HG02678 (cell line): ENCODE measurements at regions not wholly inside any gene's neighbourhood (a gene's known extent, or its start where the extent isn't known, plus 50 kb on each side); places are given as distances from the start of the nearest gene placed in this dataset.
"Not testable (repeated sequence)": the region's sequence is repeated elsewhere in the genome, so short reads cannot be mapped to it uniquely, and the experiment has no call there.

Experiments used
- ATAC-seq: cut with Tn5 transposase; IDR thresholded peaks from one replicate; pipeline ENCODE4 v1.9.1; 2021; ENCODE audit warnings: mild to moderate bottlenecking, moderate library complexity; ENCODE audit not compliant: unreplicated experiment

- ATAC-seq, result no peak
Measured at GRCh38 chr3:190192739-190193138, 72.0 kb upstream of the P3H2 start.

GRCh38 chr3:190192087-190192486 is 71.4 kb upstream of the P3H2 start:
- ATAC-seq, result no peak

GRCh38 chr3:190188197-190188596 is 67.5 kb upstream of the P3H2 start:
- ATAC-seq, result no peak

GRCh38 chr3:190183121-190183520 is 62.4 kb upstream of the P3H2 start:
- ATAC-seq, result no peak

- ATAC-seq, result no peak
Measured at GRCh38 chr3:190182418-190183043, 61.8 kb upstream of the P3H2 start.

GRCh38 chr3:190180268-190180667 is 59.6 kb upstream of the P3H2 start:
- no peak for ATAC-seq

- no peak for ATAC-seq
Measured at GRCh38 chr3:190178779-190179178, 58.1 kb upstream of the P3H2 start.

- not testable (repeated sequence) for ATAC-seq
Measured at GRCh38 chr3:190176933-190177525, 56.3 kb upstream of the P3H2 start.

- not testable (repeated sequence) for ATAC-seq
Measured at GRCh38 chr3:190176106-190176505, 55.4 kb upstream of the P3H2 start.

GRCh38 chr3:190175490-190175889 is 54.8 kb upstream of the P3H2 start:
- ATAC-seq, result no peak

- ATAC-seq, result no peak
Measured at GRCh38 chr3:190174471-190174870, 53.8 kb upstream of the P3H2 start.

GRCh38 chr3:190173426-190173825 is 52.7 kb upstream of the P3H2 start:
- ATAC-seq, result no peak

- no peak for ATAC-seq
Measured at GRCh38 chr3:190172751-190173150, 52.1 kb upstream of the P3H2 start.
